GM12873 (cell line): ENCODE measurements at regions not wholly inside any gene's neighbourhood (a gene's known extent, or its start where the extent isn't known, plus 50 kb on each side); places are given as distances from the start of the nearest gene placed in this dataset.

Experiments
- CTCF ChIP-seq: IDR thresholded peaks from 2 replicates; pipeline ENCODE4 v1.5.1; 2012; ENCODE audit warnings: low read depth, mild to moderate bottlenecking, moderate library complexity, low read length, control low read depth; ENCODE audit not compliant: insufficient read depth; ENCODE audit errors: missing control alignments

GRCh38 chr12:39671898-39672875 lies 52.6 kb upstream of the ABCD2 start:
- no peak for TF ChIP-seq CTCF
